ENCODE measurements at regions not wholly inside any gene's neighbourhood (a gene's known extent, or its start where the extent isn't known, plus 50 kb on each side); places are given as distances from the start of the nearest gene placed in this dataset.

GRCh38 chr12:89875225-89875624, 166.6 kb upstream of the ATP2B1 start:
- ATAC-seq (ENCODE audit: insufficient read depth, low FRiP score) (no peak), DNase-seq (no peak)
- WGBS, 2 donors, result 94 to 96% methylated on average over 2 of the region's 2 CpGs
- Histone ChIP-seq H3K36me3 (ENCODE audit: control insufficient read depth in 4 of 4, insufficient read depth in 4 of 4, low read length in 4 of 4) (no peaks in the 10 kb centered on the region), H3K27ac (ENCODE audit: low read depth in 1 of 2, low read length in 1 of 2) (no peak overlapping the region), H3K4me1 (ENCODE audit: control insufficient read depth in 5 of 5, insufficient read depth in 5 of 5, low read length in 5 of 5) (peaks cover 0 to 31% (median 0%) of the 10 kb centered on the region in 5 donors), H3K9ac (ENCODE audit: insufficient read depth in 1 of 2, low read length in 2 of 2) (no peak overlapping the region), H3K27me3 (ENCODE audit: control insufficient read depth in 3 of 3, insufficient read depth in 3 of 3, low read length in 2 of 3) (no peaks in the 10 kb centered on the region), H3K4me3 (no peak overlapping the region), H3K9me3 (ENCODE audit: control insufficient read depth in 4 of 4, insufficient read depth in 3 of 4, low read length in 3 of 4) (peaks cover 0 to 9% (median 0%) of the 10 kb centered on the region in 4 donors)
- no peak for TF ChIP-seq CTCF (IDR thresholded peaks at IDR 0.05; ENCODE audit: control extremely low read depth, extremely low read depth)

GRCh38 chr12:89874146-89874545, 165.5 kb upstream of the ATP2B1 start:
- no peak for TF ChIP-seq CTCF (IDR thresholded peaks at IDR 0.05; ENCODE audit: control extremely low read depth, extremely low read depth)
- WGBS, 2 donors, result 90 to 93% methylated on average over 5 of the region's 5 CpGs
- Histone ChIP-seq H3K27ac (ENCODE audit: low read depth in 1 of 2, low read length in 1 of 2) (no peak overlapping the region), H3K9ac (ENCODE audit: insufficient read depth in 1 of 2, low read length in 2 of 2) (no peak overlapping the region), H3K9me3 (ENCODE audit: control insufficient read depth in 4 of 4, insufficient read depth in 3 of 4, low read length in 3 of 4) (peaks cover 0 to 10% (median 0%) of the 10 kb centered on the region in 4 donors), H3K36me3 (ENCODE audit: control insufficient read depth in 4 of 4, insufficient read depth in 4 of 4, low read length in 4 of 4) (no peaks in the 10 kb centered on the region), H3K4me1 (ENCODE audit: control insufficient read depth in 5 of 5, insufficient read depth in 5 of 5, low read length in 5 of 5) (peaks cover 0 to 28% (median 0%) of the 10 kb centered on the region in 5 donors), H3K27me3 (ENCODE audit: control insufficient read depth in 3 of 3, insufficient read depth in 3 of 3, low read length in 2 of 3) (no peaks in the 10 kb centered on the region), H3K4me3 (no peak overlapping the region)
- DNase-seq, result no peak
- ATAC-seq (ENCODE audit: insufficient read depth, low FRiP score), result no peak

GRCh38 chr12:89873745-89874144, 165.1 kb upstream of the ATP2B1 start:
- Histone ChIP-seq H3K4me3 (no peak overlapping the region), H3K36me3 (ENCODE audit: control insufficient read depth in 4 of 4, insufficient read depth in 4 of 4, low read length in 4 of 4) (no peaks in the 10 kb centered on the region), H3K9me3 (ENCODE audit: control insufficient read depth in 4 of 4, insufficient read depth in 3 of 4, low read length in 3 of 4) (peaks cover 0 to 10% (median 0%) of the 10 kb centered on the region in 4 donors), H3K27ac (ENCODE audit: low read depth in 1 of 2, low read length in 1 of 2) (no peak overlapping the region), H3K9ac (ENCODE audit: insufficient read depth in 1 of 2, low read length in 2 of 2) (no peak overlapping the region), H3K27me3 (ENCODE audit: control insufficient read depth in 3 of 3, insufficient read depth in 3 of 3, low read length in 2 of 3) (no peaks in the 10 kb centered on the region), H3K4me1 (ENCODE audit: control insufficient read depth in 5 of 5, insufficient read depth in 5 of 5, low read length in 5 of 5) (peaks cover 0 to 24% (median 0%) of the 10 kb centered on the region in 5 donors)
- DNase-seq (peak; percentile 35 to 68 (median 58)), ATAC-seq (ENCODE audit: insufficient read depth, low FRiP score) (no peak)
- no peak for TF ChIP-seq CTCF (IDR thresholded peaks at IDR 0.05; ENCODE audit: control extremely low read depth, extremely low read depth)
- WGBS, 2 donors, result 38 to 48% methylated on average over 4 of the region's 4 CpGs

Measured in lung (tissue), 11 donors.